Stimulated activated CD4-positive, alpha-beta T cell treated with anti-CD3 and anti-CD28 coated beads, Interleukin-15, amount 100 ng/mL, for 1 hour (primary cell): ENCODE measurements at regions not wholly inside any gene's neighbourhood (a gene's known extent, or its start where the extent isn't known, plus 50 kb on each side); places are given as distances from the start of the nearest gene placed in this dataset.

Experiments used
- DNase-seq, 2 donors: peaks; one replicate each; pipeline ENCODE4 v3.0.0-alpha.2; 2020; ENCODE audit warnings: low read depth in 1 of 2, low spot score in 1 of 2

- no peak for DNase-seq
These were observed 183.5 kb upstream of the AFDN start for GRCh38 chr6:167643223-167643622.

DNA sequence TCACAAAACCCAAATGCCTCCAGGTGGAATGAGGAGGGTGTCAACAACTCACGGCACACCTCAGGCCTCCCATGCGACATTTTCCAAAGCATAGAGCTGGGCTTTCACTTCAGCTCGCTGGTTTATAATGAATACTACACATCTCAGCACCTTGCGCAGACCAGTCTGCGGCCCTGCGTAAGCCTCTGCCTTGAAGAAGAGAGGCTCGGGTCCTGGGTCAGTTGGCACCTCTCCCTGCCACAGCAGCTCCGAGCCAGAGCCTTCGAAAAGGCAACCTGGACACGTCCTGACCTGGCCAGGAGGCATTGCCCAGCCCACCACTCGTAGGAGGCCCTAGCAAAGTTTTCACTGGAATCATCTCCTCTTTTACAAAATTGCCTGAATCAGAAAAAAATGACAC lies 183.0 kb upstream of the AFDN start:
- DNase-seq, result no peak

- no peak for DNase-seq
These were observed 182.1 kb upstream of the AFDN start for GRCh38 chr6:167644412-167645132.

GRCh38 chr6:167645368-167645767 lies 181.3 kb upstream of the AFDN start:
- no peak for DNase-seq

GRCh38 chr6:167647306-167647705 lies 179.4 kb upstream of the AFDN start:
- no peak for DNase-seq

DNA sequence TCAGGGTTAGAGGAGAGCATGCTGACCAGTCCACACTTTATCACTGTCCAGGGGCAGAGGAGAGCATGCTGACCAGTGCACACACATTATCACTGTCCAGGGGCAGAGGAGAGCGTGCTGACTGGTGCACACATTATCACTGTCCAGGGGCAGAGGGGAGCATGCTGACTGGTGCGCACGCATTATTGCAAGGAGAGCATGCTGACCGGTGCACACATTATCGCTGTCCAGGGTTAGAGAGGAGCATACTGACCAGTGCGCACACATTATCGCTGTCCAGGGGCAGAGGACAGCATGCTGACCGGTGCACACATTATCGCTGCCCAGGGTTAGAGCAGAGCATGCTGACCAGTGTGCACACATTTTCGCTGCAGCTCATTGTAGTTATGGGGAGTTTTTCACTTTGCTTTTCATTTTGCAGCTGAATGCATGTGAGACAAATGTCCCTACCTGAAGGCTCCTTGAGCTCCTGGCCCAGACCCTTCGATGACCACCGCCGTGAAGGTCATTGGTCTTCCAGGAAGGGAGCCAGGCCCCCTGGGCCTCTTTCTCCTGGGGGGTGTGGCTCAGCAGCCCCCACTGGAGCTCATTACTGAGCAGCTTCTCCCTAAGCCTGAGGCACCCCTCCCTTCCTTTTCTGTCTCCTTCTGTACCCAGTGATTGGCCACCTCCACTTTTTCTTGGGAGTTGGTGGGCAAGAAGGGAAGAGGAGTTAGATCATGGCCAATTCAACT lies 178.8 kb upstream of the AFDN start:
- DNase-seq, result no peak

DNA sequence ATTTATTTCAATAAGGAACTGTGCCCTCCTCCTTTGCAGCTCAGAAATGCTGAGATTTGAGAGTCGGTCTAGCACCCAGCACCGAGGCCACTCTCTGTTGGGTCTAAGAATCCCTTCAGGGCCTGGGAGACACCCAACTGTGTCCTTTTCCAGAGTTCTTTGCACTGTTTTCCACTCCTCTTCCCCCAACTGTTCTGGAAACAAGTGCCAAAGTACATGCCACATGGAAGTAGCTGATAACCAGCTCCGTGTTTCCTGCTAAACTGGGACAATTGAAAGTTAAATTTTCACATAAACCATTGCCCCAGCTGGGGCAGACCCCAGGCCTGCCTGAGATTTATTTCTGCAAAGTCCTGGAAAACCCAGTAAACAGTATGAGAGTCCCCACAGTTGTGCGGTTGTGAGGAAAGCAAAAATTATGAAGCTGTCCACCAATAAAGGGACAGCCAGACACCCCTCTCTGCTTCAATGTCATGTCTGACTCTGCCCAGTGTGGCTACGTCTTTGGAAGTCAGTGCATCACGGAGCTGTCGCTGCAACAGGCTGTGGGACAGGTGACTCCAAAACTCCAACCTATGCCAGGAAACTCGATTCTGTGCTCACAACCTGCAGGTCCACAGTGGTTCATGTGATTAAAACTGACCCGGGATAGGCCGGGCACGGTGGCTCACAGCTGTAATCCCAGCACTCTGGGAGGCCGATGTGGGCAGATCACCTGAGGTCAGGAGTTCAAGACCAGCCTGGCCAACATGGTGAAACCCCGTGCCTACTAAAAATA lies 178.0 kb upstream of the AFDN start:
- DNase-seq, result no peak

DNA sequence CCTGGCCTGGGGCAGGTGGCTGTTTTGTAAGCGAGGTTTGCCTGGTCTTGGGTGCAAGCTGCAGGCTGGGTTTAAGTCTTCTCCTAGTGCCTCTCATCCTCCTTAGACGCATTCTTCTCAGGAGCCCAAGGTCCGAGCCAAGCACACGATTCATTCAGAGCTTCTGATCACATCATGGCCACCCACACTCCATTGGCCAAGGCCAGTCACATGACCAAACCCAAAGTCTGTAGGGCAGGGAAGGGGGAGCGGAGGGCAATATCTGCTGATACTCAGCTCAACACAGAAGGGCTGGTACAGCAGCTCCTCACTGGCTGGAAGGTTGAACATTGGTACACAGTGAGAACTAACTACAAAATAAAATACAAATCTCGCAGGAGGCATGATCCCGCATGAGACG lies 177.2 kb upstream of the AFDN start:
- no peak for DNase-seq

DNA sequence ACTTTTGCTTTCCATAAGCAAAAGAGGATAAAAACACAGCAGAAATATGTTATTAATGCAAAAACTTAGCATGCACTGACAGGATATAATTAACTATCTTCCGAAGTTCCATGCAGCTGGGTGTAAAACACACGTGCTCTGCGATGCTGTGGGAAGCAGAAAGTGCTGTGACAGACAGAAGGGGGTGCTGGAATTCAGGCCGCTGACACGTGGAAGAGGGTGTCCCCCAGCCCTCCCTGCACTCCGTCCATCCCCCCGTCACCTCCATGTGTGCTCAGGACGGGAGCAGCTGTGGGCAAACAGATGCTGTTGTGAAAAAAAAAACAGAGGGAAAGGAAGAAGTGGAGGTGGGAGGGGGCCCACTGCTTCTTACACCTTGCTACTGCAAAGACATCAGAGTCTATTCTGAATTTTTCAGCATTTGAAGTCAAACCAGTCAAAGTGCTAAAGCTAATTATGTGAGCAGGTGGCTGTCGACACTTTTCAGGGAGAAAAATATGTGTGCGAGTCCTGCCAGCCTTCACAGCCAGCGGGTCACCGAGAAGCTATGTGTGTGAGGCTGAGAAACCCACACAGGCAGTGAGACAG lies 175.9 kb upstream of the AFDN start:
- DNase-seq, result no peak

- DNase-seq, result no peak
These were observed 175.2 kb upstream of the AFDN start for GRCh38 chr6:167651318-167652041.

- no peak for DNase-seq
These were observed 174.5 kb upstream of the AFDN start for GRCh38 chr6:167652042-167652700.

- DNase-seq, result no peak
These were observed 174.0 kb upstream of the AFDN start for GRCh38 chr6:167652701-167653095.

DNA sequence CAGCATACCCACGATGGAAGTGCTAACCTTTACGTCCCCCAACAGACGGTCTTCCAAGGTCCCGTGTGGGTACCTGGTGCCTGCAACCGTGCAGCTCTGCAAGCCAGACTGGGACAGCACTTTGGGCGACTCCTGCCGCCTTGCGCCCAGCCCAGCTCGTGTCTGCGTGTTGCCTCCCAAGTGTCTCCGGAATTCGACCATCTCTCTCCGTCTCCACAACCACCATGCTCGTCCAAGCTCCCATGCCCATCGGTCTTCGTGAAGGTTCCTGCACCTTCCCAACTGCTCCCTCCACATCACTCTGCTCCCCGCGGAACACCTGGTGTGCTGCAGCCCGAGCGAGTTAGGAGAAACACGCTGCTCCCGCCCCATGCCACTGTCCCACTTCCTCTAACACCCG lies 173.2 kb upstream of the AFDN start:
- no peak for DNase-seq

DNA sequence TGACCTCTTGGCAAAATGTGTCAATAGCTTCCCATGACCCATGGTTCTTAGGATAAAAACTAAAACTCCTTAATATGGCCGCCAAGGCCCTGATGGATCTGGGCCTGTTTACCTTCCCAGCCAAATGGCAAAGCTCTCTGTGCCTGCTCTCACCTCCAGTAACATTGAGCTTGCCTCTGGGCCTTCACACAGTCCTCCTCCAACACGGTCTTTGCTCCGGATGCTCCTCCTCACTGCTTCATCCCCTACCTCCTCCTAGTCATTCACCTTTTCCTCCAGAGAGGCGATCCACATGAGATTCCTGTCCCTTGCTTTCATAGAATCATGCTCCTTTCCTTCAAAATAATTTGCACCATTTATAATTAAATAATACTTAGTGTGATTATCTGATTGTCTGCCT lies 172.3 kb upstream of the AFDN start:
- DNase-seq, result no peak

DNA sequence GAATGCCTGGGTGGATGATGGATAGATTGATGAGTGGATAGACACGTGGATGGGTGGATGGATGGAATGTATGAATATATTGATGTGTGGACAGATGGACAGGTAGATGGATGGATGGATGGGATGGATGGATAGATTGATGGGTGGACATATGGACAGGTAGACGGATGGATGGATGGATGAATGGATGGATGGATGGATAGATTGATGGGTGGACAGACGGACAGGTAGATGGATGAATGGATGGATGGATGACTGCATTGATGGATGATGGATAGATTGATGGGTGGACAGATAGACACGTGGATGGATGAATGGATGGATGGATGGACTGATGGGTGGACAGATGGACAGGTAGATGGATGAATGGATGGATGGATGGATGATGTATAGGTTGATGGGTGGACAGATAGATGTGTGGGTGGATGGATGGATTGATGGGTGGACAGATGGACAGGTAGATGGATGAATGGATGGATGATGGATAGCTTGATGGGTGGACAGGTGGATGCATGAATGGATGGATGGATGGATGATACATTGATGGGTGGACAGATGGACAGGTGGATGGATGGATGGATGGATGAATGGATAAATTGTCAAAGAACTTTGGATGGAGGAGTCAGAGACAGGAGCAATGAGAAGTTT lies 171.4 kb upstream of the AFDN start:
- DNase-seq, result no peak

DNA sequence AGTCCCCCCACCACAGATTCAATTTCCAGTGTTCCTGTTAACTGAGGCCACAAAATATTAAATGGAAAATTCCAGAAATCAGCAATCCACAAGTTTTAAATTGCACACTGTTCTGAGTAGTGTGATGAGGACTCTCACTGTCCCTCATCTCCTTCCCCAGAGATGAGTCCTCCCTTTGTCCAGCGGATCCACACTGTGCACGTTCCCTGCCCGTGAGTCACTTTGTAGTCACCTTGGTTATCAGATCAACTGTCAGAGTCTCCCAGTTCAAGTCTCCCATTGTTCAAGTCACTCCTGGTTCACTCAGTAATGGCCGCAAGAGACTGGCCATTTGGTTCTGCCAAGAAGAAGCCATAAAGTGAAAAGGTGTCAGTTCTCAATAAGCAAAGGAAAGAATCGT lies 168.6 kb upstream of the AFDN start:
- no peak for DNase-seq

- no peak for DNase-seq
These were observed 167.7 kb upstream of the AFDN start for GRCh38 chr6:167659046-167659445.

GRCh38 chr6:167660424-167660823 lies 166.3 kb upstream of the AFDN start:
- DNase-seq, result no peak

DNA sequence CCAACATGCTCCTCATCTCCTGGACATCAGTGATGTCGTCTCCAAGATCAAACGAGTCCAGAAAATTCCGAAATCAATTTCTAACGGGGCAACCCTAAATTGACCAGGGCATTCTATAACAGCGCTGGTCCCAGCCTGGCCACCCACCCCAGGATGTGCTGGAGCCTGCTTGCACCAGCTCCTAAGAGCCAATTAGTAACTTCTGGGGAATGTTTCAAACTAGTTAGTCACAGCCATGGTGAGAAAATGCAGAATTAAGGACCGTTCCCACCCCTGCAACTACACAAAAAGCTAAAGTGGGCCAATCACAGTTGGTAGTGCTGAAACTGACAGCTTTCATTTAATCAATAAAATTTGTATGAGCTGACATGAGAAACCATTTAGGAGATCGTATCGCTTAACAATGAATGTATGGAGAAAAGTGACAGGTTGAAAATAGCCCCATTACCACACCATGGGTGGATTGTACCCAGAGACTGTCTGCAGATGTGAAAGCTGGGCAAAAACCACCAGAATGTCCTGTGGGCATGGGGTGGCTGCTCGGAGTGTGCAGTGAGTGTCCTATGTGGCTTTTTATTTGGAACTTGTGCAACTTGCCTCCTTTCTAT lies 165.7 kb upstream of the AFDN start:
- DNase-seq, result no peak
